ENCODE measurements at regions not wholly inside any gene's neighbourhood (a gene's known extent, or its start where the extent isn't known, plus 50 kb on each side); places are given as distances from the start of the nearest gene placed in this dataset.

DNA sequence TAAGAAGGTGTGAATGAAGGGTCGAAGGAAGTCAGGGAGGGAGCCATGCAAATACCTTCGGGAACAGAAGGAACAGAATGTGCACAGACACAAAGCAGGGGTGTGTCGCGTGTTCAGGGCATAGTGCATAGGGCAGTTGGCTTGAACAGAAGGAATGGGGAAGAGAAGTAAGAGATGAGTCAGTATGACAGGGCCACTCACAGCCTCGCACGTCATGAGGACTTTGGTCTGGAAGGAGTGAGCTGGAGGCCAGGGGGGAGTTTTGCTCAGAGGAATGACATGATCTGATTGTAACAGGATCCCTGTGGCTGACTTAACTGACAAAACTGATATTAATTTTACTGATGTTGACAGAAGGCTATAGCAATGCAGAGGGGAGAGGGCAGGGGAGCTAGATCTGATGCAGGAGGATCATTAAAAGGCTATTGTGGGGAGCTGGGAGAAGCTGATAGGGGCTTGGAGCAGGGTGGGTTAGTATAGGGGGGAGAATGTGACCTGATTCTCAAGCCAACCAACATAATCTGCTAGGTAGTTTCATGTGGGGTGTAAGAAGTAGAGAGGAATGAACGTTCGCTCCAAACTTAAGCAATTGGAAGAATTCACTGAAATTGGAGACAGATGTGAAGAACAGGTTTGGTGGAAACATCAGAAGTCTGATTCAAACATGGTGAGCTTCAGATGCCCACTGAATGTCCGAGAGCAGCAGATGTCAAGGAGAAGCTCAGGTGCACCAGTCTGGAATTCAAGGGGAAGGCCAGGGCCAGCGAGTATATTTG, 60.4 kb upstream of the COPS8 start (continued):
- TF ChIP-seq, protein P1, sequence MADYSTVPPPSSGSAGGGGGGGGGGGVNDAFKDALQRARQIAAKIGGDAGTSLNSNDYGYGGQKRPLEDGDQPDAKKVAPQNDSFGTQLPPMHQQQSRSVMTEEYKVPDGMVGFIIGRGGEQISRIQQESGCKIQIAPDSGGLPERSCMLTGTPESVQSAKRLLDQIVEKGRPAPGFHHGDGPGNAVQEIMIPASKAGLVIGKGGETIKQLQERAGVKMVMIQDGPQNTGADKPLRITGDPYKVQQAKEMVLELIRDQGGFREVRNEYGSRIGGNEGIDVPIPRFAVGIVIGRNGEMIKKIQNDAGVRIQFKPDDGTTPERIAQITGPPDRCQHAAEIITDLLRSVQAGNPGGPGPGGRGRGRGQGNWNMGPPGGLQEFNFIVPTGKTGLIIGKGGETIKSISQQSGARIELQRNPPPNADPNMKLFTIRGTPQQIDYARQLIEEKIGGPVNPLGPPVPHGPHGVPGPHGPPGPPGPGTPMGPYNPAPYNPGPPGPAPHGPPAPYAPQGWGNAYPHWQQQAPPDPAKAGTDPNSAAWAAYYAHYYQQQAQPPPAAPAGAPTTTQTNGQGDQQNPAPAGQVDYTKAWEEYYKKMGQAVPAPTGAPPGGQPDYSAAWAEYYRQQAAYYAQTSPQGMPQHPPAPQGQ (CRISPR knock-in tag; IDR thresholded peaks at IDR 0.05; ENCODE audit: borderline replicate concordance) = no peak
- TF ChIP-seq NBN (conservative IDR thresholded peaks at IDR 0.05) (no peak), ZBTB38 (CRISPR knock-in tag; IDR thresholded peaks at IDR 0.05) (no peak), ZNF558 (CRISPR knock-in tag; IDR thresholded peaks at IDR 0.05; ENCODE audit: borderline replicate concordance) (no peak), HDAC6 (IDR thresholded peaks at IDR 0.05; ENCODE audit: low read depth, low read length) (no peak), YY1 (IDR thresholded peaks at IDR 0.05; ENCODE audit: insufficient read depth, insufficient replicate concordance, low read depth, low read length) (no peak), SMAD9 (CRISPR knock-in tag; IDR thresholded peaks at IDR 0.05) (no peak), RXRB (CRISPR knock-in tag; IDR thresholded peaks at IDR 0.05; ENCODE audit: borderline replicate concordance) (no peak), ZNF263 (CRISPR knock-in tag; IDR thresholded peaks at IDR 0.05) (no peak), ZNF557 (CRISPR knock-in tag; IDR thresholded peaks at IDR 0.05) (no peak), ZNF20 (CRISPR knock-in tag; IDR thresholded peaks at IDR 0.05) (no peak), ZFP1 (CRISPR knock-in tag; IDR thresholded peaks at IDR 0.05) (no peak), SRF (IDR thresholded peaks at IDR 0.05; ENCODE audit: low read depth, low read length) (no peak), KAT7 (CRISPR knock-in tag; IDR thresholded peaks at IDR 0.05; ENCODE audit: borderline replicate concordance) (no peak), ZNF776 (CRISPR knock-in tag; IDR thresholded peaks at IDR 0.05) (no peak), EP300 (IDR thresholded peaks at IDR 0.05; ENCODE audit: low read depth in 2 of 2, low read length in 2 of 2) (peak in 1 of 2 experiments; percentile 5; a peak in 1 of 4 replicates), EP300 (CRISPR knock-in tag; IDR thresholded peaks at IDR 0.05; ENCODE audit: borderline replicate concordance) (no peak), RAD51 (IDR thresholded peaks at IDR 0.05; ENCODE audit: borderline replicate concordance) (no peak), ZIK1 (CRISPR knock-in tag; IDR thresholded peaks at IDR 0.05; ENCODE audit: borderline replicate concordance, low read depth) (no peak), NONO (IDR thresholded peaks at IDR 0.05) (no peak), NONO (CRISPR knock-in tag; conservative IDR thresholded peaks at IDR 0.05) (no peak), ISX (CRISPR knock-in tag; conservative IDR thresholded peaks at IDR 0.05) (no peak), KLF9 (CRISPR knock-in tag; IDR thresholded peaks at IDR 0.05; ENCODE audit: low read depth) (no peak)
- TF ChIP-seq, protein P2, sequence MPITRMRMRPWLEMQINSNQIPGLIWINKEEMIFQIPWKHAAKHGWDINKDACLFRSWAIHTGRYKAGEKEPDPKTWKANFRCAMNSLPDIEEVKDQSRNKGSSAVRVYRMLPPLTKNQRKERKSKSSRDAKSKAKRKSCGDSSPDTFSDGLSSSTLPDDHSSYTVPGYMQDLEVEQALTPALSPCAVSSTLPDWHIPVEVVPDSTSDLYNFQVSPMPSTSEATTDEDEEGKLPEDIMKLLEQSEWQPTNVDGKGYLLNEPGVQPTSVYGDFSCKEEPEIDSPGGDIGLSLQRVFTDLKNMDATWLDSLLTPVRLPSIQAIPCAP (CRISPR knock-in tag; IDR thresholded peaks at IDR 0.05; ENCODE audit: low read depth) = no peak
- TF ChIP-seq, protein P3, sequence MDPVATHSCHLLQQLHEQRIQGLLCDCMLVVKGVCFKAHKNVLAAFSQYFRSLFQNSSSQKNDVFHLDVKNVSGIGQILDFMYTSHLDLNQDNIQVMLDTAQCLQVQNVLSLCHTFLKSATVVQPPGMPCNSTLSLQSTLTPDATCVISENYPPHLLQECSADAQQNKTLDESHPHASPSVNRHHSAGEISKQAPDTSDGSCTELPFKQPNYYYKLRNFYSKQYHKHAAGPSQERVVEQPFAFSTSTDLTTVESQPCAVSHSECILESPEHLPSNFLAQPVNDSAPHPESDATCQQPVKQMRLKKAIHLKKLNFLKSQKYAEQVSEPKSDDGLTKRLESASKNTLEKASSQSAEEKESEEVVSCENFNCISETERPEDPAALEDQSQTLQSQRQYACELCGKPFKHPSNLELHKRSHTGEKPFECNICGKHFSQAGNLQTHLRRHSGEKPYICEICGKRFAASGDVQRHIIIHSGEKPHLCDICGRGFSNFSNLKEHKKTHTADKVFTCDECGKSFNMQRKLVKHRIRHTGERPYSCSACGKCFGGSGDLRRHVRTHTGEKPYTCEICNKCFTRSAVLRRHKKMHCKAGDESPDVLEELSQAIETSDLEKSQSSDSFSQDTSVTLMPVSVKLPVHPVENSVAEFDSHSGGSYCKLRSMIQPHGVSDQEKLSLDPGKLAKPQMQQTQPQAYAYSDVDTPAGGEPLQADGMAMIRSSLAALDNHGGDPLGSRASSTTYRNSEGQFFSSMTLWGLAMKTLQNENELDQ (CRISPR knock-in tag; IDR thresholded peaks at IDR 0.05; ENCODE audit: borderline replicate concordance) = no peak
- TF ChIP-seq, protein P4, sequence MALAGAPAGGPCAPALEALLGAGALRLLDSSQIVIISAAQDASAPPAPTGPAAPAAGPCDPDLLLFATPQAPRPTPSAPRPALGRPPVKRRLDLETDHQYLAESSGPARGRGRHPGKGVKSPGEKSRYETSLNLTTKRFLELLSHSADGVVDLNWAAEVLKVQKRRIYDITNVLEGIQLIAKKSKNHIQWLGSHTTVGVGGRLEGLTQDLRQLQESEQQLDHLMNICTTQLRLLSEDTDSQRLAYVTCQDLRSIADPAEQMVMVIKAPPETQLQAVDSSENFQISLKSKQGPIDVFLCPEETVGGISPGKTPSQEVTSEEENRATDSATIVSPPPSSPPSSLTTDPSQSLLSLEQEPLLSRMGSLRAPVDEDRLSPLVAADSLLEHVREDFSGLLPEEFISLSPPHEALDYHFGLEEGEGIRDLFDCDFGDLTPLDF (CRISPR knock-in tag; IDR thresholded peaks at IDR 0.05) = no peak

Measured in HepG2 (cell line).